ENCODE measurements at regions not wholly inside any gene's neighbourhood (a gene's known extent, or its start where the extent isn't known, plus 50 kb on each side); places are given as distances from the start of the nearest gene placed in this dataset.

DNA sequence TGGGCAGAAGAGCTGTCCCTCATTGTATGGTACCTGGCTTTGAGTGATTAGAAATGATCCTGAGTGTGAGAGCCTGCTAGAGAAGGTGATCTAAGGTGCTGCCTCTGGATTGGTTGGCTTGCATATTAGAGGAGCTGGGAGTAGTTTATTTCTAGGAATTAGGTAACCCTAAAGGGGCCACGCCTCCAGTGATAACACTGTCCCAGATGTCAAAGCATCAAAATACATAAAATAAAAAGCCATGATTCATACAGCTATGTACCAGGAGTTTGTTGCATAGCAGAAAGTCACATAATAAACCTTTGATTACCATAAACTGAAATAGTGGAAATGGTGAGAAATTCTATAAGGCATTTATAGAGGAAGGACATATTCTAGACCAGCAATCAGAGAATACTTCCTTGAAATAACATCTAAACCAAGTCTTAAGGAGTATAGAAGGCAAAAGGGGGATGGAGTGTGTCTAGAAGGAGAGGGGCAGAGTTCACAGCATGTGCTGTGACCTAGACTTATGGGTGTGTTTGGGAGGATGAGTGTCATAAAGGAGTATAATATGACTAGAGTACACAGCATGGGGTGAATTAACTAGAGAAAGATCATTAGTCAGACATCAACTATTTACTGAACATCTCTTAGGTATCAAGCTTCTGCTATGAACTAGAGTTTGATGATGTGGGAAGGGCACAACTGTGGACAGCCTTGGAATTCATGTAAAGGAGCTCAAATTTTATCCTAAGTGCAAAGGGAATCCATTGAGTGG, 686.4 kb downstream of the GALC start:
- TF ChIP-seq, protein P1, sequence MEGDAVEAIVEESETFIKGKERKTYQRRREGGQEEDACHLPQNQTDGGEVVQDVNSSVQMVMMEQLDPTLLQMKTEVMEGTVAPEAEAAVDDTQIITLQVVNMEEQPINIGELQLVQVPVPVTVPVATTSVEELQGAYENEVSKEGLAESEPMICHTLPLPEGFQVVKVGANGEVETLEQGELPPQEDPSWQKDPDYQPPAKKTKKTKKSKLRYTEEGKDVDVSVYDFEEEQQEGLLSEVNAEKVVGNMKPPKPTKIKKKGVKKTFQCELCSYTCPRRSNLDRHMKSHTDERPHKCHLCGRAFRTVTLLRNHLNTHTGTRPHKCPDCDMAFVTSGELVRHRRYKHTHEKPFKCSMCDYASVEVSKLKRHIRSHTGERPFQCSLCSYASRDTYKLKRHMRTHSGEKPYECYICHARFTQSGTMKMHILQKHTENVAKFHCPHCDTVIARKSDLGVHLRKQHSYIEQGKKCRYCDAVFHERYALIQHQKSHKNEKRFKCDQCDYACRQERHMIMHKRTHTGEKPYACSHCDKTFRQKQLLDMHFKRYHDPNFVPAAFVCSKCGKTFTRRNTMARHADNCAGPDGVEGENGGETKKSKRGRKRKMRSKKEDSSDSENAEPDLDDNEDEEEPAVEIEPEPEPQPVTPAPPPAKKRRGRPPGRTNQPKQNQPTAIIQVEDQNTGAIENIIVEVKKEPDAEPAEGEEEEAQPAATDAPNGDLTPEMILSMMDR (IDR thresholded peaks at IDR 0.05) = no peak
- no peak for TF ChIP-seq POLR2A (IDR thresholded peaks at IDR 0.05)

Data from right lobe of liver (tissue), 4 donors.